ENCODE measurements at regions not wholly inside any gene's neighbourhood (a gene's known extent, or its start where the extent isn't known, plus 50 kb on each side); places are given as distances from the start of the nearest gene placed in this dataset.

DNA sequence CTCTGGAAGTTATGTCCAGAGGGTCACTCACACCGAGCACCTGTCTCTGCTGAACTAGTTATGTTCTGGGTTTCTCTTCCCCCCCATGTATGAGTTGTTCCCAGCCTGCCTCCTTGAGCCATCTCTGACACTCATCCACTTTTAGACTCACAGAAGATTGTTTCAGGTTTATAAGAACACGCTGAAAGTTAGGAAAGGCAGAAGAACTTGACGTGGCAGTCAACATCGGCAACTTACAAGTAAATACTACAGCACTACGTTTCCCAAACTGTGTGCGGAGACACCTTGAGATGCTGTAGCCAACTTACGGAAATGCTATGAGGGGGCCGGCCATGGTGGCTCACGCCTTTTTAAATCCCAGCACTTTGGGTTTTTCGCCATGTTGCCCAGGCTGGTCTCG is 318.0 kb downstream of the ZNF621 start:
- TF ChIP-seq TARDBP (IDR thresholded peaks at IDR 0.05) (no peak), FOXK2 (IDR thresholded peaks at IDR 0.05) (no peak), BHLHE40 (IDR thresholded peaks at IDR 0.05; ENCODE audit: borderline replicate concordance) (no peak), L3MBTL2 (conservative IDR thresholded peaks at IDR 0.05) (no peak), FOXM1 (IDR thresholded peaks at IDR 0.05; ENCODE audit: borderline replicate concordance) (no peak), FOXA1 (IDR thresholded peaks at IDR 0.05) (no peak), ARNT (IDR thresholded peaks at IDR 0.05) (no peak)
